H9 (cell line): ENCODE measurements at regions not wholly inside any gene's neighbourhood (a gene's known extent, or its start where the extent isn't known, plus 50 kb on each side); places are given as distances from the start of the nearest gene placed in this dataset.

Source experiments
- DNase-seq: peaks from one replicate; pipeline ENCODE4 v3.0.0-alpha.2; 2017
- H2AFZ ChIP-seq: one replicate; pipeline ENCODE4 v1.6.1; 2013; ENCODE audit warnings: mild to moderate bottlenecking, low read length, control low read depth, moderate library complexity
- H2AK5ac ChIP-seq: 2 replicates; pipeline ENCODE4 v1.6.1; 2013; ENCODE audit warnings: low read length, control low read depth, mixed read lengths; ENCODE audit not compliant: insufficient read length
- H2BK120ac ChIP-seq: one replicate; pipeline ENCODE4 v1.6.1; 2013; ENCODE audit warnings: low read depth, mild to moderate bottlenecking, low read length, control low read depth, inconsistent platforms; ENCODE audit not compliant: poor library complexity, severe bottlenecking
- H2BK12ac ChIP-seq: 2 replicates; pipeline ENCODE4 v1.6.1; 2013; ENCODE audit warnings: low read length, control low read depth, mixed read lengths, low read depth; ENCODE audit not compliant: insufficient read length
- H2BK15ac ChIP-seq: 2 replicates; pipeline ENCODE4 v1.6.1; 2013; ENCODE audit warnings: low read depth, low read length, control low read depth
- H2BK20ac ChIP-seq: one replicate; pipeline ENCODE4 v1.6.1; 2013; ENCODE audit warnings: low read depth, mild to moderate bottlenecking, low read length, control low read depth, inconsistent platforms; ENCODE audit not compliant: poor library complexity, severe bottlenecking
- H2BK5ac ChIP-seq: 2 replicates; pipeline ENCODE4 v1.6.1; 2013; ENCODE audit warnings: low read length, control low read depth, mixed read lengths; ENCODE audit not compliant: insufficient read length
- H3K14ac ChIP-seq: 2 replicates; pipeline ENCODE4 v1.6.1; 2013; ENCODE audit warnings: low read length, control low read depth; ENCODE audit not compliant: insufficient read depth
- H3K18ac ChIP-seq: 2 replicates; pipeline ENCODE4 v1.6.1; 2013; ENCODE audit warnings: low read depth, mild to moderate bottlenecking, mixed read lengths, low read length, control low read depth; ENCODE audit not compliant: insufficient read length
- H3K23ac ChIP-seq: 2 replicates; pipeline ENCODE4 v1.6.1; 2013; ENCODE audit warnings: low read length, control low read depth, mixed read lengths, low read depth; ENCODE audit not compliant: insufficient read length
- H3K23me2 ChIP-seq: 2 replicates; pipeline ENCODE4 v1.6.1; 2013; ENCODE audit warnings: low read depth, mild to moderate bottlenecking, mixed read lengths, low read length, control low read depth; ENCODE audit not compliant: insufficient read length, poor library complexity, severe bottlenecking
- H3K27ac ChIP-seq: 2 replicates; pipeline ENCODE4 v1.5.1; 2013; ENCODE audit warnings: low read length, control low read depth, mixed read lengths, low read depth; ENCODE audit not compliant: insufficient read length
- H3K27me3 ChIP-seq: 2 replicates; pipeline ENCODE4 v1.6.1; 2013; ENCODE audit warnings: low read length, control low read depth, inconsistent platforms; ENCODE audit not compliant: insufficient read depth
- H3K4ac ChIP-seq: 2 replicates; pipeline ENCODE4 v1.6.1; 2013; ENCODE audit warnings: low read depth, mild to moderate bottlenecking, control low read depth, inconsistent platforms, low read length, moderate library complexity
- H3K4me1 ChIP-seq: 2 replicates; pipeline ENCODE4 v1.6.1; 2013; ENCODE audit warnings: low read length, control low read depth, inconsistent platforms; ENCODE audit not compliant: insufficient read depth
- H3K4me2 ChIP-seq: 2 replicates; pipeline ENCODE4 v1.6.1; 2013; ENCODE audit warnings: low read length, control low read depth, mixed read lengths; ENCODE audit not compliant: insufficient read length, insufficient read depth
- H3K56ac ChIP-seq: 2 replicates; pipeline ENCODE4 v1.6.1; 2013; ENCODE audit warnings: low read depth, mild to moderate bottlenecking, mixed read lengths, low read length, control low read depth; ENCODE audit not compliant: insufficient read length
- H3K79me1 ChIP-seq: 2 replicates; pipeline ENCODE4 v1.6.1; 2013; ENCODE audit warnings: low read depth, mild to moderate bottlenecking, moderate library complexity, low read length, control low read depth, inconsistent platforms; ENCODE audit not compliant: insufficient read depth, poor library complexity, severe bottlenecking
- H3K79me2 ChIP-seq: 2 replicates; pipeline ENCODE4 v1.6.1; 2013; ENCODE audit warnings: low read length, control low read depth, inconsistent platforms; ENCODE audit not compliant: insufficient read depth
- H3K9ac ChIP-seq: 2 replicates; pipeline ENCODE4 v1.6.1; 2013; ENCODE audit warnings: low read length, control low read depth, mixed read lengths; ENCODE audit not compliant: insufficient read length; ENCODE audit errors: extremely low read depth
- H3K9me3 ChIP-seq: one replicate; pipeline ENCODE4 v1.6.1; 2013; ENCODE audit warnings: low read depth, low read length, inconsistent platforms; ENCODE audit not compliant: control insufficient read depth
- H3T11ph ChIP-seq: one replicate; pipeline ENCODE4 v1.6.1; 2013; ENCODE audit warnings: mild to moderate bottlenecking, low read length, control low read depth, inconsistent platforms
- H4K20me1 ChIP-seq: one replicate; pipeline ENCODE4 v1.6.1; 2013; ENCODE audit not compliant: control insufficient read depth, insufficient read length, insufficient read depth
- H4K5ac ChIP-seq: 2 replicates; pipeline ENCODE4 v1.6.1; 2013; ENCODE audit warnings: low read depth, mild to moderate bottlenecking, mixed read lengths, low read length, control low read depth; ENCODE audit not compliant: insufficient read length
- H4K8ac ChIP-seq: replicated peaks from 2 replicates; pipeline ENCODE4 v1.6.1; 2013; ENCODE audit warnings: low read length, control low read depth, mixed read lengths, low read depth; ENCODE audit not compliant: insufficient read length
- H4K91ac ChIP-seq: 2 replicates; pipeline ENCODE4 v1.6.1; 2013; ENCODE audit warnings: low read depth, mild to moderate bottlenecking, moderate library complexity, mixed read lengths, low read length, control low read depth; ENCODE audit not compliant: insufficient read length
- H3K27ac Mint-ChIP-seq, 3 experiments: 2 replicates in 2 of 3; 3 replicates in 1 of 3; pipeline ENCODE4 v1.8.0; 2020 to 2021; ENCODE audit warnings: mixed read lengths in 3 of 3, mild to moderate bottlenecking in 1 of 3, moderate library complexity in 1 of 3
- H3K27me3 Mint-ChIP-seq: 2 replicates; pipeline ENCODE4 v1.8.0; 2021; ENCODE audit warnings: low read depth, mild to moderate bottlenecking, moderate library complexity, mixed read lengths
- H3K36me3 Mint-ChIP-seq, 3 experiments: 2 replicates in 2 of 3; 3 replicates in 1 of 3; pipeline ENCODE4 v1.8.0; 2020 to 2021; ENCODE audit warnings: low read depth in 3 of 3, mixed read lengths in 3 of 3; ENCODE audit not compliant: insufficient read depth in 1 of 3
- H3K4me1 Mint-ChIP-seq, 2 experiments: 2 replicates each; pipeline ENCODE4 v1.8.0; 2020; ENCODE audit warnings: mixed read lengths in 2 of 2
- H3K4me3 Mint-ChIP-seq, 2 experiments: 2 replicates in 1 of 2; 3 replicates in 1 of 2; pipeline ENCODE4 v1.8.0; 2020 to 2021; ENCODE audit warnings: mild to moderate bottlenecking in 2 of 2, mixed read lengths in 2 of 2, moderate library complexity in 1 of 2
- H3K9me3 Mint-ChIP-seq, 2 experiments: 2 replicates in 1 of 2; 3 replicates in 1 of 2; pipeline ENCODE4 v1.8.0; 2020; ENCODE audit warnings: mild to moderate bottlenecking in 2 of 2, mixed read lengths in 2 of 2, moderate library complexity in 1 of 2
- CTCF ChIP-seq: fragments of 200-600 bp; sonication (generic); conservative IDR thresholded peaks from 3 replicates; pipeline ENCODE4 v1.8.0; 2021; ENCODE audit warnings: antibody characterized with exemption, mild to moderate bottlenecking
- WGBS: extraction: QIAGEN DNeasy Blood & Tissue Kit; methylation state at CpG from one replicate; pipeline ENCODE4 v1.1.7; 2013; ENCODE audit warnings: missing lambda C conversion rate, low lambda C conversion rate, mixed read lengths; ENCODE audit not compliant: insufficient read length; ENCODE audit errors: extremely low coverage; 5-methylcytosine and 5-hydroxymethylcytosine counted together

GRCh38 chr2:198639580-198639979 lies 818.2 kb downstream of the SATB2 start:
- Histone ChIP-seq H3K23me2 (no peaks in the 10 kb centered on the region), H3T11ph (no peak overlapping the region), H4K20me1 (no peaks in the 10 kb centered on the region), H2BK120ac (no peak overlapping the region), H2BK12ac (no peak overlapping the region), H3K27ac (no peak overlapping the region), H3K18ac (no peak overlapping the region), H2BK20ac (no peak overlapping the region), H3K4me1 (no peaks in the 10 kb centered on the region), H3K27me3 (no peaks in the 10 kb centered on the region), H3K9me3 (no peaks in the 10 kb centered on the region), H4K91ac (no peak overlapping the region), H3K56ac (no peak overlapping the region), H2BK5ac (no peak overlapping the region), H2AFZ (no peak overlapping the region), H3K4me2 (no peak overlapping the region), H3K23ac (no peak overlapping the region), H3K79me2 (no peaks in the 10 kb centered on the region), H4K8ac (no peak overlapping the region), H3K4ac (no peak overlapping the region), H2AK5ac (no peak overlapping the region), H2BK15ac (no peak overlapping the region), H3K9ac (no peak overlapping the region), H3K14ac (no peak overlapping the region), H3K79me1 (no peaks in the 10 kb centered on the region), H4K5ac (no peak overlapping the region)
- DNase-seq, result no peak
- Mint-ChIP-seq H3K4me3 (no peak overlapping the region), H3K27me3 (no peaks in the 10 kb centered on the region), H3K4me1 (peaks cover 4 to 5% of the 10 kb centered on the region in 2 experiments; a peak in 3 of 4 replicates), H3K27ac (no peak overlapping the region), H3K36me3 (no peaks in the 10 kb centered on the region), H3K9me3 (no peaks in the 10 kb centered on the region)
- no peak for TF ChIP-seq CTCF
- whole genome bisulfite sequencing, result no CpG with 5 or more reads among the region's 1 CpG
